SK-N-MC (cell line): ENCODE measurements at regions not wholly inside any gene's neighbourhood (a gene's known extent, or its start where the extent isn't known, plus 50 kb on each side); places are given as distances from the start of the nearest gene placed in this dataset.

Experiments used
- EZH2 ChIP-seq: fragments of 200-600 bp; sonication (generic); IDR thresholded peaks from one replicate; pipeline ENCODE4 v1.6.1; 2017; ENCODE audit warnings: antibody characterized with exemption
- FOXP2 ChIP-seq: optimal IDR thresholded peaks from 2 replicates; pipeline ENCODE3; 2011; ENCODE audit warnings: mild to moderate bottlenecking, moderate library complexity; ENCODE audit not compliant: insufficient read depth; ENCODE audit errors: extremely low read length, control extremely low read depth
- POLR2AphosphoS5 ChIP-seq: IDR thresholded peaks from 2 replicates; pipeline ENCODE4 v1.6.1; 2012; ENCODE audit warnings: mild to moderate bottlenecking, low read depth, low read length, borderline replicate concordance

GRCh38 chr7:106451171-106451570 is 166.4 kb upstream of the NAMPT start:
- TF ChIP-seq EZH2 (no peak), POLR2AphosphoS5 (no peak), FOXP2 (no peak)
